Chondrocyte (in vitro differentiated cells): ENCODE measurements at regions not wholly inside any gene's neighbourhood (a gene's known extent, or its start where the extent isn't known, plus 50 kb on each side); places are given as distances from the start of the nearest gene placed in this dataset.
"Not testable (repeated sequence)": the region's sequence is repeated elsewhere in the genome, so short reads cannot be mapped to it uniquely, and the experiment has no call there.

Experiments used
- DNase-seq: peaks from one replicate; pipeline ENCODE4 v3.0.0; 2021; ENCODE audit warnings: mixed read lengths, low spot score
- H3K27ac Mint-ChIP-seq: one replicate; pipeline ENCODE4 v1.8.0; 2021; ENCODE audit warnings: mild to moderate bottlenecking, moderate library complexity, mixed read lengths; ENCODE audit not compliant: unreplicated experiment
- H3K27me3 Mint-ChIP-seq: 2 replicates; pipeline ENCODE4 v1.8.0; 2021; ENCODE audit warnings: low read depth, mixed read lengths
- H3K36me3 Mint-ChIP-seq: 2 replicates; pipeline ENCODE4 v1.8.0; 2021; ENCODE audit warnings: low read depth, mixed read lengths
- H3K4me1 Mint-ChIP-seq: 2 replicates; pipeline ENCODE4 v1.8.0; 2021; ENCODE audit warnings: low read depth, mild to moderate bottlenecking, mixed read lengths
- H3K4me3 Mint-ChIP-seq: one replicate; pipeline ENCODE4 v1.8.0; 2021; ENCODE audit warnings: mild to moderate bottlenecking, moderate library complexity, mixed read lengths; ENCODE audit not compliant: unreplicated experiment
- H3K9me3 Mint-ChIP-seq: 2 replicates; pipeline ENCODE4 v1.8.0; 2021; ENCODE audit warnings: low read depth, mixed read lengths
- CTCF ChIP-seq: fragments of 200-600 bp; sonication (generic); IDR thresholded peaks from 2 replicates; pipeline ENCODE4 v1.5.0; 2021; ENCODE audit warnings: antibody characterized with exemption, mild to moderate bottlenecking, moderate library complexity

GRCh38 chr9:63335286-63335685, 1949.7 kb downstream of the FOXD4L5 start:
- H3K4me3 Mint-ChIP-seq, H3K27me3 Mint-ChIP-seq, H3K9me3 Mint-ChIP-seq, H3K27ac Mint-ChIP-seq, H3K36me3 Mint-ChIP-seq, H3K4me1 Mint-ChIP-seq, DNase-seq: not testable (repeated sequence)
- peak; percentile 30 for TF ChIP-seq CTCF

- H3K36me3 Mint-ChIP-seq, H3K9me3 Mint-ChIP-seq, DNase-seq, H3K4me3 Mint-ChIP-seq, H3K27ac Mint-ChIP-seq, H3K27me3 Mint-ChIP-seq, H3K4me1 Mint-ChIP-seq: not testable (repeated sequence)
Measured at GRCh38 chr9:63334187-63334586, 1950.8 kb downstream of the FOXD4L5 start.

GRCh38 chr9:63333083-63333482, 1951.9 kb downstream of the FOXD4L5 start:
- DNase-seq, H3K36me3 Mint-ChIP-seq, H3K27me3 Mint-ChIP-seq, H3K27ac Mint-ChIP-seq, H3K4me1 Mint-ChIP-seq, H3K4me3 Mint-ChIP-seq, H3K9me3 Mint-ChIP-seq: not testable (repeated sequence)

GRCh38 chr9:63328313-63328712, 1956.7 kb downstream of the FOXD4L5 start:
- H3K4me3 Mint-ChIP-seq, H3K9me3 Mint-ChIP-seq, H3K36me3 Mint-ChIP-seq, H3K4me1 Mint-ChIP-seq, H3K27ac Mint-ChIP-seq, DNase-seq, H3K27me3 Mint-ChIP-seq: not testable (repeated sequence)

GRCh38 chr9:63327211-63327610, 1957.8 kb downstream of the FOXD4L5 start:
- H3K4me1 Mint-ChIP-seq, H3K27me3 Mint-ChIP-seq, DNase-seq, H3K36me3 Mint-ChIP-seq, H3K4me3 Mint-ChIP-seq, H3K9me3 Mint-ChIP-seq, H3K27ac Mint-ChIP-seq: not testable (repeated sequence)

- H3K4me1 Mint-ChIP-seq, H3K4me3 Mint-ChIP-seq, H3K27me3 Mint-ChIP-seq, DNase-seq, H3K9me3 Mint-ChIP-seq, H3K27ac Mint-ChIP-seq, H3K36me3 Mint-ChIP-seq: not testable (repeated sequence)
Measured at GRCh38 chr9:63326665-63327064, 1958.3 kb downstream of the FOXD4L5 start.

- not testable (repeated sequence) for H3K9me3 Mint-ChIP-seq, H3K27me3 Mint-ChIP-seq, H3K4me3 Mint-ChIP-seq, H3K27ac Mint-ChIP-seq, DNase-seq, H3K36me3 Mint-ChIP-seq, H3K4me1 Mint-ChIP-seq
Measured at GRCh38 chr9:63325696-63326095, 1959.3 kb downstream of the FOXD4L5 start.

GRCh38 chr9:63318093-63318492, 1966.9 kb downstream of the FOXD4L5 start:
- not testable (repeated sequence) for H3K27me3 Mint-ChIP-seq, DNase-seq, H3K4me3 Mint-ChIP-seq, H3K4me1 Mint-ChIP-seq, H3K9me3 Mint-ChIP-seq, H3K27ac Mint-ChIP-seq, H3K36me3 Mint-ChIP-seq

- not testable (repeated sequence) for H3K27me3 Mint-ChIP-seq, DNase-seq
Measured at GRCh38 chr9:63315387-63315786, 1969.6 kb downstream of the FOXD4L5 start.

GRCh38 chr9:63296848-63297247, 1988.2 kb downstream of the FOXD4L5 start:
- not testable (repeated sequence) for DNase-seq, H3K36me3 Mint-ChIP-seq, H3K4me3 Mint-ChIP-seq, H3K4me1 Mint-ChIP-seq, H3K27ac Mint-ChIP-seq, H3K27me3 Mint-ChIP-seq, H3K9me3 Mint-ChIP-seq

More at GRCh38 chr9:63315387-63315786, 1969.6 kb downstream of the FOXD4L5 start:
- not testable (repeated sequence) for H3K9me3 Mint-ChIP-seq, H3K36me3 Mint-ChIP-seq, H3K27ac Mint-ChIP-seq, H3K4me3 Mint-ChIP-seq, H3K4me1 Mint-ChIP-seq

- not testable (repeated sequence) for DNase-seq, H3K27ac Mint-ChIP-seq, H3K4me1 Mint-ChIP-seq, H3K27me3 Mint-ChIP-seq, H3K9me3 Mint-ChIP-seq, H3K36me3 Mint-ChIP-seq, H3K4me3 Mint-ChIP-seq
Measured at GRCh38 chr9:63296366-63296765, 1988.6 kb downstream of the FOXD4L5 start.

- DNase-seq, H3K4me3 Mint-ChIP-seq, H3K4me1 Mint-ChIP-seq, H3K27ac Mint-ChIP-seq, H3K27me3 Mint-ChIP-seq, H3K36me3 Mint-ChIP-seq, H3K9me3 Mint-ChIP-seq: not testable (repeated sequence)
Measured at GRCh38 chr9:63289971-63290370, 1995.0 kb downstream of the FOXD4L5 start.
